ENCODE measurements at regions not wholly inside any gene's neighbourhood (a gene's known extent, or its start where the extent isn't known, plus 50 kb on each side); places are given as distances from the start of the nearest gene placed in this dataset.

DNA sequence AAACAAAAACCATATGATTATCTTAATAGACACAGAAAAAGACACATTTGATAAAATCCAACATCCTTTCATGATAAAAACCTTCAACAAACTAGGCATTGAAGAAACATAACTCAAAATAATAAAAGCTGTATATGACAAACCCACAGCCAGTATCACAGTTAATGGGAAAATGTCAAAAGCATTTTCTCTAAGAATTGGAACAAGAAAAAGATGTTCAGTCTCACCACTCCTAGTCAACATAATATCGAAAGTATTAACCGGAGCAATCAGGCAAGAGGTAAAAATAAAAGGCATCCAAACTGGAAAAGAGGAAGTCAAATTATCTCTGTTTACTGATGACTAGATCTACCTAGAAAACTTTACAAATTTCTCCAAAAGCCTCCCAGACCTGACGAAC is 684.2 kb upstream of the SPRY2 start:
- intact Hi-C loops (cut with DNase I), result no loop called here
- no peak for DNase-seq
- Histone ChIP-seq H3K4me1 (no peaks in the 10 kb centered on the region), H3K9me3 (no peaks in the 10 kb centered on the region), H3K27ac (no peak overlapping the region), H3K4me3 (replicated peaks in 1 of 3) (no peak overlapping the region), H3K27me3 (no peaks in the 10 kb centered on the region), H3K36me3 (no peaks in the 10 kb centered on the region)
- TF ChIP-seq, protein P1, sequence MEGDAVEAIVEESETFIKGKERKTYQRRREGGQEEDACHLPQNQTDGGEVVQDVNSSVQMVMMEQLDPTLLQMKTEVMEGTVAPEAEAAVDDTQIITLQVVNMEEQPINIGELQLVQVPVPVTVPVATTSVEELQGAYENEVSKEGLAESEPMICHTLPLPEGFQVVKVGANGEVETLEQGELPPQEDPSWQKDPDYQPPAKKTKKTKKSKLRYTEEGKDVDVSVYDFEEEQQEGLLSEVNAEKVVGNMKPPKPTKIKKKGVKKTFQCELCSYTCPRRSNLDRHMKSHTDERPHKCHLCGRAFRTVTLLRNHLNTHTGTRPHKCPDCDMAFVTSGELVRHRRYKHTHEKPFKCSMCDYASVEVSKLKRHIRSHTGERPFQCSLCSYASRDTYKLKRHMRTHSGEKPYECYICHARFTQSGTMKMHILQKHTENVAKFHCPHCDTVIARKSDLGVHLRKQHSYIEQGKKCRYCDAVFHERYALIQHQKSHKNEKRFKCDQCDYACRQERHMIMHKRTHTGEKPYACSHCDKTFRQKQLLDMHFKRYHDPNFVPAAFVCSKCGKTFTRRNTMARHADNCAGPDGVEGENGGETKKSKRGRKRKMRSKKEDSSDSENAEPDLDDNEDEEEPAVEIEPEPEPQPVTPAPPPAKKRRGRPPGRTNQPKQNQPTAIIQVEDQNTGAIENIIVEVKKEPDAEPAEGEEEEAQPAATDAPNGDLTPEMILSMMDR (IDR thresholded peaks at IDR 0.05), result no peak
- TF ChIP-seq POLR2A (IDR thresholded peaks at IDR 0.05), result no peak
- 84 to 85% methylated on average over 3 of the region's 3 CpGs for WGBS, 2 donors

DNA sequence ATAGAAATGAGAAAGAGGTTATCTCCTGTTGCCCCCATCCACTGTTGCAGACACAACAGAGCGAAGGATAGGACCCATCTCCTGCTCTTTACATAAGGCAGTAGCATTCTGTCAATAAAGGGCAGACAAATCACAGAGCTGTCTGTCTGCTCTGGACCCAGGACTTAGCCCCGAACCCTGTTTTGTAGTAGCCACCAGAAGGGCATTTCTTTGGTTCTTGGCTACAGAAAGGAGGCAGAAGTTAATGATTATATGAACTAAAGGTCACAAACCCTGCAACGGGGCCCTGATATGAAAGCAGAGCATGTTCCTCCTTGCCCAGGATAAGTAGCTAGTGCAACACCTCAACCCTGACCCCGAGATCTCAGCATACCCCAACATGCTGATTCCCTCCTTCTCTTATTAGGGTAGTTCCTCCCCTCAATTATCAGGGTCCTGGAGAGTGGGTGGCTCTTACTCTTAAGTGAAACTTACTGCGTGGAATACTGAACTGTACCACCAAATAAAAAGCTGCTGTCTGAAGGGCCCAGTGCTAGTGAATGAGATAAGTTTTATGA is 680.4 kb upstream of the SPRY2 start:
- no peak overlapping the region for H3K27ac ChIP-seq
- no peak for DNase-seq
- TF ChIP-seq, protein P1 (IDR thresholded peaks at IDR 0.05), result no peak
- TF ChIP-seq POLR2A (IDR thresholded peaks at IDR 0.05), result no peak
- H3K4me3 ChIP-seq (replicated peaks in 1 of 3), result no peak overlapping the region
- no peaks in the 10 kb centered on the region for H3K36me3 ChIP-seq
- WGBS, 2 donors, result 87 to 97% methylated on average over 5 of the region's 5 CpGs
- H3K27me3 ChIP-seq, result no peaks in the 10 kb centered on the region
- intact Hi-C loops (cut with DNase I), result no loop called here
- H3K9me3 ChIP-seq, result no peaks in the 10 kb centered on the region
- H3K4me1 ChIP-seq, result no peaks in the 10 kb centered on the region

DNA sequence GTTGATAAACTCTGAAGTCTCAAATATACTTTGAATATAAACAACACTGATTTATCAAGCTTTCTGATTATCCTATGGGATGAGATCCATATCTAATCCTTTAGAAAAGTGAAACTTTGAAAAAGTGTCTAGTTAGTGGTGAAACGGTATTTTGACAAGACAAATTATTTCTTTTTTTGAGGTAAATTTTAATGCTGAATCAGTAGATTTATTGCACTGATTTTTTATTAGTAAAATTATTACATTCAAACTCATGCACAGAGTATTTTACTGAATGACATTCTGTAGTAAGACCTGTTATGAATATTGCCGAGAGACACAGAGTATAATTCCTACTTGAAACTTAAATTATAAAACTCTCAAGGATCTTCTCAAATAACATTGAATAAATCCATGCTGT is 679.1 kb upstream of the SPRY2 start:
- no peak for TF ChIP-seq POLR2A (IDR thresholded peaks at IDR 0.05)
- TF ChIP-seq, protein P1 (IDR thresholded peaks at IDR 0.05), result no peak
- no peaks in the 10 kb centered on the region for H3K36me3 ChIP-seq
- no peak overlapping the region for H3K4me3 ChIP-seq (replicated peaks in 1 of 3)
- no peaks in the 10 kb centered on the region for H3K27me3 ChIP-seq
- no peak for DNase-seq
- WGBS, 2 donors, result 85 to 89% methylated on average over 2 of the region's 2 CpGs
- no peaks in the 10 kb centered on the region for H3K9me3 ChIP-seq
- H3K4me1 ChIP-seq, result no peaks in the 10 kb centered on the region
- no peak overlapping the region for H3K27ac ChIP-seq
- intact Hi-C loops (cut with DNase I), result no loop called here

DNA sequence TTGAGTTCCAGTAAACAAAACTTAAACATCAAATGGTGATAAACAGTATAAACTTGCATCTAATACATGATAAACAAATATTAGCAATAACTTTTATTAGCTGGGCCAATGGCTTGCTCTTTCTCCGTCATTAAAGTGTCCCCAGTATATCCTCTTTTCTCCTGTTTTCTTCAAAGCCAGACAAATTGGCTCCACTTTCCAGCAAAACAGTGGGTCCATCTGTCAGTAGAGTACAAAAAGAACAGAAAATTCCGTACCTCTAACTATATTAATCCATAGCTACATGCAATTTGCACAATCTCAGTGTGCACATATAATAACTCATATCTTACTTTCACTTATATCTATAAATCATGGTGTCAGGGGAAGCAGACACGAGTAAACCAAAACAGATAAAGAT is 678.0 kb upstream of the SPRY2 start:
- Histone ChIP-seq H3K27me3 (no peaks in the 10 kb centered on the region), H3K9me3 (no peaks in the 10 kb centered on the region), H3K4me3 (replicated peaks in 1 of 3) (no peak overlapping the region), H3K4me1 (no peaks in the 10 kb centered on the region), H3K36me3 (no peaks in the 10 kb centered on the region), H3K27ac (no peak overlapping the region)
- TF ChIP-seq, protein P1 (IDR thresholded peaks at IDR 0.05), result no peak
- no peak for TF ChIP-seq POLR2A (IDR thresholded peaks at IDR 0.05)
- intact Hi-C loops (cut with DNase I), result no loop called here
- DNase-seq, result no peak
- 75 to 76% methylated on average over 3 of the region's 3 CpGs for WGBS, 2 donors

DNA sequence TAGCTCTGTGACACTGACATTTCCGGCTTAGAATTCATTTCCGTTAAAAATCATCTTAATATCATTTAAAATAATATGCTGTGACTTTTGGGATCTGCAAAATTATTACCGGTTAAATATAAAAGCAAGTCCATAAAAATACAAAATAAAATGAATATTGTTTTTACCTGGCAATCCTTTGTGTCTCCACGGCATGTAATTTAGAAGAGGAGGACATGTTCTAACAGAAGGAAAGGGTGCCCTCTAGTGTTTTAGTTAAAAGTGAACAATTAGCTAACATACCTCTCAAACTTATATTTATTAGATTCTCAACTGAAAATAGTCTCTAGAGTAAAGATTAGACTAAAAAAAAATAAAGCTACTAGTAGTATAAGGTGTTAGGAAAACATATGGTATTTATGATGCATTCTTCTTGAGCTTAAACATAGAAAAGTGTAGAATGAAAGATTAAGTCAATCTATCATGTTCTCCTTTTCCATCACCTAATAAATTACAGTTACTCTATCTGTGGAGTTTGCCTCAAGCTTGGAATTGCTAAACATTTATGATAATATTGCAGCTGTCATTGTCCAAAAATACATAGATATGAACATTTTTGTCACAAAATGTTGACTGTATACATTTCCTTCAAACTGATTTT is 676.7 kb upstream of the SPRY2 start:
- H3K4me3 ChIP-seq (replicated peaks in 1 of 3), result no peak overlapping the region
- WGBS, 2 donors, result 29 to 30% methylated on average over 4 of the region's 4 CpGs
- intact Hi-C loops (cut with DNase I), result no loop called here
- H3K27ac ChIP-seq, result no peak overlapping the region
- no peak for DNase-seq
- no peak for TF ChIP-seq POLR2A (IDR thresholded peaks at IDR 0.05)
- TF ChIP-seq, protein P1 (IDR thresholded peaks at IDR 0.05), result peak in 5 of 6 experiments; percentile 6 to 54 (median 42)
- H3K9me3 ChIP-seq, result no peaks in the 10 kb centered on the region
- no peaks in the 10 kb centered on the region for H3K4me1 ChIP-seq
- no peaks in the 10 kb centered on the region for H3K36me3 ChIP-seq
- no peaks in the 10 kb centered on the region for H3K27me3 ChIP-seq
